GM23338 (cell line): ENCODE measurements at regions not wholly inside any gene's neighbourhood (a gene's known extent, or its start where the extent isn't known, plus 50 kb on each side); places are given as distances from the start of the nearest gene placed in this dataset.

Experiments used
- ATAC-seq: fragments of 200-7000 bp; cut with Tn5 transposase; 3 replicates; pipeline ENCODE4 v1.9.1; 2020
- DNase-seq: peaks from one replicate; pipeline ENCODE4 v3.0.0-alpha.2; 2015; ENCODE audit warnings: low spot score
- H2AFZ ChIP-seq: fragments of 200-600 bp; sonication (generic); 2 replicates; pipeline ENCODE4 v1.8.0; 2016; ENCODE audit warnings: antibody characterized with exemption, mild to moderate bottlenecking, moderate library complexity
- H3F3A ChIP-seq: fragments of 200-600 bp; sonication (generic); replicated peaks from 2 replicates; pipeline ENCODE4 v1.8.0; 2017; ENCODE audit warnings: antibody characterized with exemption, mixed run types, low read depth
- H3K27ac ChIP-seq: fragments of 200-600 bp; sonication (generic); 2 replicates; pipeline ENCODE4 v1.6.1; 2016; ENCODE audit warnings: low read depth
- H3K27me3 ChIP-seq: fragments of 200-600 bp; sonication (generic); 2 replicates; pipeline ENCODE4 v1.8.0; 2016; ENCODE audit warnings: mild to moderate bottlenecking, mixed run types, moderate library complexity; ENCODE audit not compliant: insufficient read depth
- H3K36me3 ChIP-seq: fragments of 200-600 bp; sonication (generic); 2 replicates; pipeline ENCODE4 v1.8.0; 2016; ENCODE audit warnings: mild to moderate bottlenecking; ENCODE audit not compliant: insufficient read depth
- H3K4me1 ChIP-seq: fragments of 200-600 bp; sonication (generic); 2 replicates; pipeline ENCODE4 v1.8.0; 2016; ENCODE audit warnings: mild to moderate bottlenecking, moderate library complexity; ENCODE audit not compliant: insufficient read depth
- H3K4me2 ChIP-seq: fragments of 200-600 bp; sonication (generic); 2 replicates; pipeline ENCODE4 v1.7.1; 2017; ENCODE audit warnings: mixed run types
- H3K4me3 ChIP-seq: fragments of 200-600 bp; sonication (generic); 2 replicates; pipeline ENCODE4 v1.6.1; 2016; ENCODE audit warnings: mixed run types
- H3K79me2 ChIP-seq: fragments of 200-600 bp; sonication (generic); replicated peaks from 2 replicates; pipeline ENCODE4 v1.8.0; 2017; ENCODE audit warnings: mild to moderate bottlenecking; ENCODE audit not compliant: insufficient read depth
- H3K9me2 ChIP-seq: fragments of 200-600 bp; sonication (generic); 2 replicates; pipeline ENCODE4 v1.8.0; 2017; ENCODE audit not compliant: insufficient read depth
- H4K20me1 ChIP-seq: fragments of 200-600 bp; sonication (generic); replicated peaks from 2 replicates; pipeline ENCODE4 v1.8.0; 2017; ENCODE audit warnings: mild to moderate bottlenecking; ENCODE audit not compliant: insufficient read depth
- H3K27ac Mint-ChIP-seq: 2 replicates; pipeline ENCODE4 v1.8.0; 2020; ENCODE audit warnings: inconsistent platforms, mild to moderate bottlenecking, moderate library complexity, mixed read lengths
- H3K27me3 Mint-ChIP-seq: 3 replicates; pipeline ENCODE4 v1.8.0; 2022; ENCODE audit warnings: low read depth, mild to moderate bottlenecking, moderate library complexity, mixed read lengths, inconsistent platforms; ENCODE audit not compliant: insufficient read depth, poor library complexity
- H3K36me3 Mint-ChIP-seq: 3 replicates; pipeline ENCODE4 v1.8.0; 2021; ENCODE audit warnings: low read depth, mild to moderate bottlenecking, inconsistent platforms, moderate library complexity, mixed read lengths
- H3K4me1 Mint-ChIP-seq: 3 replicates; pipeline ENCODE4 v1.8.0; 2020; ENCODE audit warnings: mild to moderate bottlenecking, inconsistent platforms, mixed read lengths
- H3K4me3 Mint-ChIP-seq: 3 replicates; pipeline ENCODE4 v1.8.0; 2021; ENCODE audit warnings: moderate library complexity, mild to moderate bottlenecking, inconsistent platforms, mixed read lengths
- H3K9me3 Mint-ChIP-seq: 3 replicates; pipeline ENCODE4 v1.8.0; 2020; ENCODE audit warnings: moderate library complexity, mild to moderate bottlenecking, inconsistent platforms, mixed read lengths
- CREB1 ChIP-seq: fragments of 250-450 bp; sonication (Bioruptor Pico); IDR thresholded peaks from 2 replicates; pipeline ENCODE4 v1.5.0; 2020; ENCODE audit warnings: low read depth, mild to moderate bottlenecking, moderate library complexity
- EZH2 ChIP-seq: fragments of 200-600 bp; sonication (generic); IDR thresholded peaks from one replicate; pipeline ENCODE4 v1.8.0; 2017; ENCODE audit warnings: antibody characterized with exemption, mild to moderate bottlenecking, low read depth; ENCODE audit not compliant: unreplicated experiment
- EZH2phosphoT487 ChIP-seq: fragments of 200-600 bp; sonication (generic); IDR thresholded peaks from one replicate; pipeline ENCODE4 v1.8.1; 2018; ENCODE audit warnings: antibody characterized with exemption; ENCODE audit not compliant: unreplicated experiment
- JUNB ChIP-seq: IDR thresholded peaks from one replicate; pipeline ENCODE4 v1.6.1; 2016; ENCODE audit warnings: antibody characterized with exemption; ENCODE audit not compliant: unreplicated experiment
- NANOG ChIP-seq: IDR thresholded peaks from 2 replicates; pipeline ENCODE4 v1.6.1; 2016; ENCODE audit warnings: antibody characterized with exemption, borderline replicate concordance
- STAT1 ChIP-seq: IDR thresholded peaks from one replicate; pipeline ENCODE4 v1.6.1; 2016; ENCODE audit warnings: antibody characterized with exemption; ENCODE audit not compliant: unreplicated experiment
- ZNF114 ChIP-seq: fragments of 250-450 bp; sonication (Bioruptor Pico); IDR thresholded peaks from 2 replicates; pipeline ENCODE4 v1.5.0; 2020; ENCODE audit warnings: mild to moderate bottlenecking, moderate library complexity
- ZNF331 ChIP-seq: fragments of 250-450 bp; sonication (Bioruptor Pico); IDR thresholded peaks from 2 replicates; pipeline ENCODE4 v1.5.0; 2020; ENCODE audit warnings: low read depth, mild to moderate bottlenecking, moderate library complexity
- TF ChIP-seq, protein P1 (sequence below): fragments of 250-450 bp; sonication (Bioruptor Pico); IDR thresholded peaks from 2 replicates; pipeline ENCODE4 v1.5.0; 2020; ENCODE audit warnings: mild to moderate bottlenecking, moderate library complexity
- TF ChIP-seq, protein P2 (sequence below): IDR thresholded peaks from one replicate; pipeline ENCODE4 v1.6.1; 2018; ENCODE audit warnings: antibody characterized with exemption; ENCODE audit not compliant: unreplicated experiment
- TF ChIP-seq, protein P3 (sequence below), 2 experiments: fragments of 200-600 bp in 1 of 2; sonication (generic) in 1 of 2; conservative IDR thresholded peaks; 2 replicates each; pipeline versions ENCODE4 v1.5.1 to v1.6.1; 2016 to 2017; ENCODE audit warnings: antibody characterized with exemption in 2 of 2, low read depth in 2 of 2, mild to moderate bottlenecking in 2 of 2, moderate library complexity in 1 of 2
- TF ChIP-seq, protein P4 (sequence below): IDR thresholded peaks from 2 replicates; pipeline ENCODE4 v1.6.1; 2016; ENCODE audit warnings: antibody characterized with exemption

DNA sequence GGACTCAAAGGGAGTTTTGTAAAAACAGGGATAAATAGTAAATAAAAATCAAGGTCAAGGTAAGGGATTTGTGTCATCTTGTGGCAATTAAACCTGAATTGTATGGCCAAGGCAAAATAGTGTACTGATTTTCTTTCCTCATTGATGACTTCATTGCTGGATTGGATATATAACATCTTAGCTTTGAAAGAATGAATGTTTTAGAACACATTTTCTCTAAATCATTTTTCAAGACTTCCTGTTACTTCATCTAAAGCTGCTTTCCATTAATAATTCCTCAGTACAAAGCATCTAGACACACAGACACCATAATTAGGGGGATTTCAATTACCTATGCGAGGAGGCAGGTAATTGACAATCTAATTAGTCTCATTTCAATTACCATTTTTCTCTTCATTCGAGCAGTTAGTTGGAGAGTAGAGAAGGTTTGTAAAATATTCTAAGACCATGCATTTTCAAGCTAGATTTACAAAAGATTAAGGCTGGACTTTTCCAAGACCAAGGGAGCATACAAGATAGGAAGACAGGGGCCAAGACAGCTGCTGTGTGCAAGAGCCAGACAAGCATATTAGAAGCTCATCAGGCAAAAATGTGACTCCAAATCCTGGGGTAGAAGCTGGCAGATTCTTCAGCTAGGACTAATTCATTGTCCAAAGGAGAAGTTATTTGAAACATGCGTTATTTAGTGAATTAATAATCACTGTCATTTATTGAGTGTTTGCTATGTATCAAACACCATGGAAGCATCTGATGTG is 253.6 kb downstream of the EPHA4 start:
- ATAC-seq (no peak), DNase-seq (no peak)
- no peaks in the 10 kb centered on the region for H3K36me3 Mint-ChIP-seq

More for the DNA sequence above, 253.6 kb downstream of the EPHA4 start:
- no peak overlapping the region for H3K4me2 ChIP-seq
- no peaks in the 10 kb centered on the region for H3K36me3 ChIP-seq
- H3F3A ChIP-seq = no peaks in the 10 kb centered on the region
- H3K9me3 Mint-ChIP-seq = no peaks in the 10 kb centered on the region
- TF ChIP-seq JUNB = no peak
- TF ChIP-seq EZH2 = no peak
- TF ChIP-seq CREB1 (CRISPR knock-in tag) = no peak
- TF ChIP-seq, protein P1, sequence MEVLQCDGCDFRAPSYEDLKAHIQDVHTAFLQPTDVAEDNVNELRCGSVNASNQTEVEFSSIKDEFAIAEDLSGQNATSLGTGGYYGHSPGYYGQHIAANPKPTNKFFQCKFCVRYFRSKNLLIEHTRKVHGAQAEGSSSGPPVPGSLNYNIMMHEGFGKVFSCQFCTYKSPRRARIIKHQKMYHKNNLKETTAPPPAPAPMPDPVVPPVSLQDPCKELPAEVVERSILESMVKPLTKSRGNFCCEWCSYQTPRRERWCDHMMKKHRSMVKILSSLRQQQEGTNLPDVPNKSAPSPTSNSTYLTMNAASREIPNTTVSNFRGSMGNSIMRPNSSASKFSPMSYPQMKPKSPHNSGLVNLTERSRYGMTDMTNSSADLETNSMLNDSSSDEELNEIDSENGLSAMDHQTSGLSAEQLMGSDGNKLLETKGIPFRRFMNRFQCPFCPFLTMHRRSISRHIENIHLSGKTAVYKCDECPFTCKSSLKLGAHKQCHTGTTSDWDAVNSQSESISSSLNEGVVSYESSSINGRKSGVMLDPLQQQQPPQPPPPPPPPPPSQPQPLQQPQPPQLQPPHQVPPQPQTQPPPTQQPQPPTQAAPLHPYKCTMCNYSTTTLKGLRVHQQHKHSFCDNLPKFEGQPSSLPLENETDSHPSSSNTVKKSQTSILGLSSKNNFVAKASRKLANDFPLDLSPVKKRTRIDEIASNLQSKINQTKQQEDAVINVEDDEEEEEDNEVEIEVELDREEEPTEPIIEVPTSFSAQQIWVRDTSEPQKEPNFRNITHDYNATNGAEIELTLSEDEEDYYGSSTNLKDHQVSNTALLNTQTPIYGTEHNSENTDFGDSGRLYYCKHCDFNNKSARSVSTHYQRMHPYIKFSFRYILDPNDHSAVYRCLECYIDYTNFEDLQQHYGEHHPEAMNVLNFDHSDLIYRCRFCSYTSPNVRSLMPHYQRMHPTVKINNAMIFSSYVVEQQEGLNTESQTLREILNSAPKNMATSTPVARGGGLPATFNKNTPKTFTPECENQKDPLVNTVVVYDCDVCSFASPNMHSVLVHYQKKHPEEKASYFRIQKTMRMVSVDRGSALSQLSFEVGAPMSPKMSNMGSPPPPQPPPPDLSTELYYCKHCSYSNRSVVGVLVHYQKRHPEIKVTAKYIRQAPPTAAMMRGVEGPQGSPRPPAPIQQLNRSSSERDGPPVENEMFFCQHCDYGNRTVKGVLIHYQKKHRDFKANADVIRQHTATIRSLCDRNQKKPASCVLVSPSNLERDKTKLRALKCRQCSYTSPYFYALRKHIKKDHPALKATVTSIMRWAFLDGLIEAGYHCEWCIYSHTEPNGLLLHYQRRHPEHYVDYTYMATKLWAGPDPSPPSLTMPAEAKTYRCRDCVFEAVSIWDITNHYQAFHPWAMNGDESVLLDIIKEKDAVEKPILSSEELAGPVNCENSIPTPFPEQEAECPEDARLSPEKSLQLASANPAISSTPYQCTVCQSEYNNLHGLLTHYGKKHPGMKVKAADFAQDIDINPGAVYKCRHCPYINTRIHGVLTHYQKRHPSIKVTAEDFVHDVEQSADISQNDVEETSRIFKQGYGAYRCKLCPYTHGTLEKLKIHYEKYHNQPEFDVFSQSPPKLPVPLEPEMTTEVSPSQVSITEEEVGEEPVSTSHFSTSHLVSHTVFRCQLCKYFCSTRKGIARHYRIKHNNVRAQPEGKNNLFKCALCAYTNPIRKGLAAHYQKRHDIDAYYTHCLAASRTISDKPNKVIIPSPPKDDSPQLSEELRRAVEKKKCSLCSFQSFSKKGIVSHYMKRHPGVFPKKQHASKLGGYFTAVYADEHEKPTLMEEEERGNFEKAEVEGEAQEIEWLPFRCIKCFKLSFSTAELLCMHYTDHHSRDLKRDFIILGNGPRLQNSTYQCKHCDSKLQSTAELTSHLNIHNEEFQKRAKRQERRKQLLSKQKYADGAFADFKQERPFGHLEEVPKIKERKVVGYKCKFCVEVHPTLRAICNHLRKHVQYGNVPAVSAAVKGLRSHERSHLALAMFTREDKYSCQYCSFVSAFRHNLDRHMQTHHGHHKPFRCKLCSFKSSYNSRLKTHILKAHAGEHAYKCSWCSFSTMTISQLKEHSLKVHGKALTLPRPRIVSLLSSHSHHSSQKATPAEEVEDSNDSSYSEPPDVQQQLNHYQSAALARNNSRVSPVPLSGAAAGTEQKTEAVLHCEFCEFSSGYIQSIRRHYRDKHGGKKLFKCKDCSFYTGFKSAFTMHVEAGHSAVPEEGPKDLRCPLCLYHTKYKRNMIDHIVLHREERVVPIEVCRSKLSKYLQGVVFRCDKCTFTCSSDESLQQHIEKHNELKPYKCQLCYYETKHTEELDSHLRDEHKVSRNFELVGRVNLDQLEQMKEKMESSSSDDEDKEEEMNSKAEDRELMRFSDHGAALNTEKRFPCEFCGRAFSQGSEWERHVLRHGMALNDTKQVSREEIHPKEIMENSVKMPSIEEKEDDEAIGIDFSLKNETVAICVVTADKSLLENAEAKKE = no peak
- TF ChIP-seq, protein P2, sequence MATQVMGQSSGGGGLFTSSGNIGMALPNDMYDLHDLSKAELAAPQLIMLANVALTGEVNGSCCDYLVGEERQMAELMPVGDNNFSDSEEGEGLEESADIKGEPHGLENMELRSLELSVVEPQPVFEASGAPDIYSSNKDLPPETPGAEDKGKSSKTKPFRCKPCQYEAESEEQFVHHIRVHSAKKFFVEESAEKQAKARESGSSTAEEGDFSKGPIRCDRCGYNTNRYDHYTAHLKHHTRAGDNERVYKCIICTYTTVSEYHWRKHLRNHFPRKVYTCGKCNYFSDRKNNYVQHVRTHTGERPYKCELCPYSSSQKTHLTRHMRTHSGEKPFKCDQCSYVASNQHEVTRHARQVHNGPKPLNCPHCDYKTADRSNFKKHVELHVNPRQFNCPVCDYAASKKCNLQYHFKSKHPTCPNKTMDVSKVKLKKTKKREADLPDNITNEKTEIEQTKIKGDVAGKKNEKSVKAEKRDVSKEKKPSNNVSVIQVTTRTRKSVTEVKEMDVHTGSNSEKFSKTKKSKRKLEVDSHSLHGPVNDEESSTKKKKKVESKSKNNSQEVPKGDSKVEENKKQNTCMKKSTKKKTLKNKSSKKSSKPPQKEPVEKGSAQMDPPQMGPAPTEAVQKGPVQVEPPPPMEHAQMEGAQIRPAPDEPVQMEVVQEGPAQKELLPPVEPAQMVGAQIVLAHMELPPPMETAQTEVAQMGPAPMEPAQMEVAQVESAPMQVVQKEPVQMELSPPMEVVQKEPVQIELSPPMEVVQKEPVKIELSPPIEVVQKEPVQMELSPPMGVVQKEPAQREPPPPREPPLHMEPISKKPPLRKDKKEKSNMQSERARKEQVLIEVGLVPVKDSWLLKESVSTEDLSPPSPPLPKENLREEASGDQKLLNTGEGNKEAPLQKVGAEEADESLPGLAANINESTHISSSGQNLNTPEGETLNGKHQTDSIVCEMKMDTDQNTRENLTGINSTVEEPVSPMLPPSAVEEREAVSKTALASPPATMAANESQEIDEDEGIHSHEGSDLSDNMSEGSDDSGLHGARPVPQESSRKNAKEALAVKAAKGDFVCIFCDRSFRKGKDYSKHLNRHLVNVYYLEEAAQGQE = no peak
- TF ChIP-seq, protein P3, sequence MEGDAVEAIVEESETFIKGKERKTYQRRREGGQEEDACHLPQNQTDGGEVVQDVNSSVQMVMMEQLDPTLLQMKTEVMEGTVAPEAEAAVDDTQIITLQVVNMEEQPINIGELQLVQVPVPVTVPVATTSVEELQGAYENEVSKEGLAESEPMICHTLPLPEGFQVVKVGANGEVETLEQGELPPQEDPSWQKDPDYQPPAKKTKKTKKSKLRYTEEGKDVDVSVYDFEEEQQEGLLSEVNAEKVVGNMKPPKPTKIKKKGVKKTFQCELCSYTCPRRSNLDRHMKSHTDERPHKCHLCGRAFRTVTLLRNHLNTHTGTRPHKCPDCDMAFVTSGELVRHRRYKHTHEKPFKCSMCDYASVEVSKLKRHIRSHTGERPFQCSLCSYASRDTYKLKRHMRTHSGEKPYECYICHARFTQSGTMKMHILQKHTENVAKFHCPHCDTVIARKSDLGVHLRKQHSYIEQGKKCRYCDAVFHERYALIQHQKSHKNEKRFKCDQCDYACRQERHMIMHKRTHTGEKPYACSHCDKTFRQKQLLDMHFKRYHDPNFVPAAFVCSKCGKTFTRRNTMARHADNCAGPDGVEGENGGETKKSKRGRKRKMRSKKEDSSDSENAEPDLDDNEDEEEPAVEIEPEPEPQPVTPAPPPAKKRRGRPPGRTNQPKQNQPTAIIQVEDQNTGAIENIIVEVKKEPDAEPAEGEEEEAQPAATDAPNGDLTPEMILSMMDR (conservative IDR thresholded peaks at IDR 0.05; ENCODE audit: low read depth in 2 of 2) = no peak
- no peak for TF ChIP-seq ZNF114 (CRISPR knock-in tag)
- TF ChIP-seq EZH2phosphoT487 = no peak
- TF ChIP-seq, protein P4, sequence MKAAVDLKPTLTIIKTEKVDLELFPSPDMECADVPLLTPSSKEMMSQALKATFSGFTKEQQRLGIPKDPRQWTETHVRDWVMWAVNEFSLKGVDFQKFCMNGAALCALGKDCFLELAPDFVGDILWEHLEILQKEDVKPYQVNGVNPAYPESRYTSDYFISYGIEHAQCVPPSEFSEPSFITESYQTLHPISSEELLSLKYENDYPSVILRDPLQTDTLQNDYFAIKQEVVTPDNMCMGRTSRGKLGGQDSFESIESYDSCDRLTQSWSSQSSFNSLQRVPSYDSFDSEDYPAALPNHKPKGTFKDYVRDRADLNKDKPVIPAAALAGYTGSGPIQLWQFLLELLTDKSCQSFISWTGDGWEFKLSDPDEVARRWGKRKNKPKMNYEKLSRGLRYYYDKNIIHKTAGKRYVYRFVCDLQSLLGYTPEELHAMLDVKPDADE = no peak
- TF ChIP-seq ZNF331 = no peak
- no peak for TF ChIP-seq NANOG
- TF ChIP-seq STAT1 = no peak
- no peaks in the 10 kb centered on the region for H3K27me3 ChIP-seq
- H3K4me3 Mint-ChIP-seq = no peak overlapping the region
- H4K20me1 ChIP-seq = no peaks in the 10 kb centered on the region
- H3K27me3 Mint-ChIP-seq = no peaks in the 10 kb centered on the region
- peaks cover 11% of the 10 kb centered on the region; the same call in 2 of the 3 replicates for H3K4me1 Mint-ChIP-seq
- no peak overlapping the region for H3K27ac Mint-ChIP-seq
- H3K27ac ChIP-seq = no peak overlapping the region
- H3K79me2 ChIP-seq = no peaks in the 10 kb centered on the region
- peaks cover 8% of the 10 kb centered on the region; the same call in 1 of the 2 replicates for H3K4me1 ChIP-seq
- H2AFZ ChIP-seq = no peak overlapping the region
- no peak overlapping the region for H3K4me3 ChIP-seq
- peaks cover 8% of the 10 kb centered on the region for H3K9me2 ChIP-seq
